Peyer's patch (tissue), 4 donors: ENCODE measurements at regions not wholly inside any gene's neighbourhood (a gene's known extent, or its start where the extent isn't known, plus 50 kb on each side); places are given as distances from the start of the nearest gene placed in this dataset.

Source experiments
- DNase-seq, 3 donors: peaks; one replicate each; pipeline ENCODE4 v3.0.0-alpha.2; 2017 to 2019
- H3K27ac ChIP-seq, 4 donors: fragments of 200-600 bp; sonication (generic); one replicate each; pipeline ENCODE4 v1.5.1; 2016 to 2019
- H3K27me3 ChIP-seq, 2 donors: fragments of 200-600 bp; sonication (generic); one replicate each; pipeline ENCODE4 v1.5.1; 2019
- H3K36me3 ChIP-seq, 3 donors: fragments of 200-600 bp; sonication (generic); one replicate each; pipeline ENCODE4 v1.5.1; 2016 to 2019
- H3K4me1 ChIP-seq, 4 donors: fragments of 200-600 bp; sonication (generic); one replicate each; pipeline ENCODE4 v1.5.1; 2016 to 2019
- H3K4me3 ChIP-seq, 4 donors: fragments of 200-600 bp; sonication (generic); 1 replicate in 3 of 4; 2 replicates in 1 of 4; pipeline ENCODE4 v1.5.1; 2016 to 2019; ENCODE audit warnings: mild to moderate bottlenecking in 1 of 4
- H3K9me3 ChIP-seq, 4 donors: fragments of 200-600 bp; sonication (generic); one replicate each; pipeline ENCODE4 v1.5.1; 2016 to 2019; ENCODE audit warnings: mild to moderate bottlenecking in 1 of 4
- CTCF ChIP-seq, 6 experiments: fragments of 450-650 bp in 4 of 6; fragments of 200-600 bp in 2 of 6; sonication (generic) in 1 of 6; IDR thresholded peaks; one replicate each; pipeline ENCODE4 v1.5.1; 2017 to 2019; ENCODE audit warnings: antibody characterized with exemption in 6 of 6, mild to moderate bottlenecking in 3 of 6, moderate library complexity in 1 of 6
- POLR2A ChIP-seq, 2 donors: fragments of 450-650 bp; IDR thresholded peaks; one replicate each; pipeline ENCODE4 v1.5.1; 2017; ENCODE audit warnings: antibody characterized with exemption in 2 of 2, mild to moderate bottlenecking in 2 of 2, moderate library complexity in 2 of 2

GRCh38 chr2:191526536-191526935 lies 151.4 kb upstream of the NABP1 start:
- DNase-seq, result no peak
- no peak overlapping the region for H3K4me3 ChIP-seq
- no peaks in the 10 kb centered on the region for H3K4me1 ChIP-seq
- H3K27ac ChIP-seq, result no peak overlapping the region
- H3K36me3 ChIP-seq, result no peaks in the 10 kb centered on the region
- TF ChIP-seq POLR2A (IDR thresholded peaks at IDR 0.05), result no peak
- H3K9me3 ChIP-seq, result no peaks in the 10 kb centered on the region
- no peaks in the 10 kb centered on the region for H3K27me3 ChIP-seq

GRCh38 chr2:191526953-191527556 lies 150.9 kb upstream of the NABP1 start:
- no peak for TF ChIP-seq POLR2A (IDR thresholded peaks at IDR 0.05)
- no peak for TF ChIP-seq CTCF (IDR thresholded peaks at IDR 0.05)
- DNase-seq, result no peak
- no peak overlapping the region for H3K4me3 ChIP-seq

GRCh38 chr2:191530618-191531017 lies 147.3 kb upstream of the NABP1 start:
- no peak overlapping the region for H3K4me3 ChIP-seq
- H3K36me3 ChIP-seq, result no peaks in the 10 kb centered on the region
- H3K9me3 ChIP-seq, result no peaks in the 10 kb centered on the region
- no peaks in the 10 kb centered on the region for H3K27me3 ChIP-seq
- H3K4me1 ChIP-seq, result no peaks in the 10 kb centered on the region
- no peak overlapping the region for H3K27ac ChIP-seq
- DNase-seq, result no peak
- TF ChIP-seq CTCF (IDR thresholded peaks at IDR 0.05) (no peak), POLR2A (IDR thresholded peaks at IDR 0.05) (no peak)

More at GRCh38 chr2:191526953-191527556, 150.9 kb upstream of the NABP1 start:
- no peaks in the 10 kb centered on the region for H3K4me1 ChIP-seq
- H3K27ac ChIP-seq, result no peak overlapping the region
- H3K36me3 ChIP-seq, result no peaks in the 10 kb centered on the region
- H3K27me3 ChIP-seq, result no peaks in the 10 kb centered on the region
- H3K9me3 ChIP-seq, result no peaks in the 10 kb centered on the region

GRCh38 chr2:191533693-191534180 lies 144.2 kb upstream of the NABP1 start:
- H3K4me1 ChIP-seq, result no peaks in the 10 kb centered on the region
- TF ChIP-seq CTCF (IDR thresholded peaks at IDR 0.05), result no peak
- no peak overlapping the region for H3K4me3 ChIP-seq
- no peaks in the 10 kb centered on the region for H3K36me3 ChIP-seq
- H3K27ac ChIP-seq, result no peak overlapping the region
- no peak for DNase-seq
- no peaks in the 10 kb centered on the region for H3K27me3 ChIP-seq
- H3K9me3 ChIP-seq, result no peaks in the 10 kb centered on the region

GRCh38 chr2:191537921-191538320 lies 140.0 kb upstream of the NABP1 start:
- H3K27ac ChIP-seq, result no peak overlapping the region
- H3K27me3 ChIP-seq, result no peaks in the 10 kb centered on the region
- DNase-seq, result no peak
- TF ChIP-seq CTCF (IDR thresholded peaks at IDR 0.05) (no peak), POLR2A (IDR thresholded peaks at IDR 0.05) (no peak)
- no peaks in the 10 kb centered on the region for H3K9me3 ChIP-seq
- no peaks in the 10 kb centered on the region for H3K36me3 ChIP-seq
- H3K4me3 ChIP-seq, result no peak overlapping the region
- H3K4me1 ChIP-seq, result no peaks in the 10 kb centered on the region

- Histone ChIP-seq H3K4me3 (no peak overlapping the region), H3K36me3 (no peaks in the 10 kb centered on the region), H3K27me3 (no peaks in the 10 kb centered on the region), H3K4me1 (no peaks in the 10 kb centered on the region), H3K27ac (no peak overlapping the region), H3K9me3 (no peaks in the 10 kb centered on the region)
- TF ChIP-seq POLR2A (IDR thresholded peaks at IDR 0.05) (no peak), CTCF (IDR thresholded peaks at IDR 0.05) (no peak)
- DNase-seq, result no peak
These were observed 139.5 kb upstream of the NABP1 start for GRCh38 chr2:191538334-191538903.
